GM21526 (cell line): ENCODE measurements at regions not wholly inside any gene's neighbourhood (a gene's known extent, or its start where the extent isn't known, plus 50 kb on each side); places are given as distances from the start of the nearest gene placed in this dataset.

Experiments used
- ATAC-seq: cut with Tn5 transposase; IDR thresholded peaks from one replicate; pipeline ENCODE4 v1.9.1; 2021; ENCODE audit warnings: moderate library complexity; ENCODE audit not compliant: unreplicated experiment, low FRiP score

GRCh38 chr20:22333885-22334545 is 250.4 kb downstream of the FOXA2 start:
- ATAC-seq = no peak

GRCh38 chr20:22324505-22324904 is 259.9 kb downstream of the FOXA2 start:
- no peak for ATAC-seq

- ATAC-seq = no peak
Measured at GRCh38 chr20:22322513-22322912, 261.9 kb downstream of the FOXA2 start.

GRCh38 chr20:22321191-22321590 is 263.2 kb downstream of the FOXA2 start:
- ATAC-seq = no peak

- ATAC-seq = no peak
Measured at GRCh38 chr20:22320245-22320915, 264.0 kb downstream of the FOXA2 start.

- ATAC-seq = no peak
Measured at GRCh38 chr20:22315771-22316170, 268.6 kb downstream of the FOXA2 start.

- no peak for ATAC-seq
Measured at GRCh38 chr20:22315073-22315472, 269.3 kb downstream of the FOXA2 start.

GRCh38 chr20:22312744-22313346 is 271.5 kb downstream of the FOXA2 start:
- no peak for ATAC-seq

- ATAC-seq = no peak
Measured at GRCh38 chr20:22308934-22309333, 275.4 kb downstream of the FOXA2 start.

GRCh38 chr20:22307409-22307808 is 277.0 kb downstream of the FOXA2 start:
- no peak for ATAC-seq

- ATAC-seq = no peak
Measured at GRCh38 chr20:22305381-22305780, 279.0 kb downstream of the FOXA2 start.

GRCh38 chr20:22303523-22303922 is 280.8 kb downstream of the FOXA2 start:
- ATAC-seq = no peak

- ATAC-seq = no peak
Measured at GRCh38 chr20:22302039-22302438, 282.3 kb downstream of the FOXA2 start.

- no peak for ATAC-seq
Measured at GRCh38 chr20:22293886-22294285, 290.5 kb downstream of the FOXA2 start.

- ATAC-seq = no peak
Measured at GRCh38 chr20:22289442-22289841, 294.9 kb downstream of the FOXA2 start.

- no peak for ATAC-seq
Measured at GRCh38 chr20:22288957-22289356, 295.4 kb downstream of the FOXA2 start.

- no peak for ATAC-seq
Measured at GRCh38 chr20:22288156-22288555, 296.2 kb downstream of the FOXA2 start.

GRCh38 chr20:22285555-22285954 is 298.8 kb downstream of the FOXA2 start:
- no peak for ATAC-seq

GRCh38 chr20:22282696-22283095 is 301.7 kb downstream of the FOXA2 start:
- ATAC-seq = no peak

- ATAC-seq = no peak
Measured at GRCh38 chr20:22274330-22274729, 310.0 kb downstream of the FOXA2 start.

- no peak for ATAC-seq
Measured at GRCh38 chr20:22268675-22269074, 315.7 kb downstream of the FOXA2 start.

- ATAC-seq = no peak
Measured at GRCh38 chr20:22264917-22265316, 319.5 kb downstream of the FOXA2 start.
